ENCODE measurements at regions not wholly inside any gene's neighbourhood (a gene's known extent, or its start where the extent isn't known, plus 50 kb on each side); places are given as distances from the start of the nearest gene placed in this dataset.

GRCh38 chr2:128735296-128735960, 416.8 kb upstream of the HS6ST1 start:
- TF ChIP-seq, protein P1, sequence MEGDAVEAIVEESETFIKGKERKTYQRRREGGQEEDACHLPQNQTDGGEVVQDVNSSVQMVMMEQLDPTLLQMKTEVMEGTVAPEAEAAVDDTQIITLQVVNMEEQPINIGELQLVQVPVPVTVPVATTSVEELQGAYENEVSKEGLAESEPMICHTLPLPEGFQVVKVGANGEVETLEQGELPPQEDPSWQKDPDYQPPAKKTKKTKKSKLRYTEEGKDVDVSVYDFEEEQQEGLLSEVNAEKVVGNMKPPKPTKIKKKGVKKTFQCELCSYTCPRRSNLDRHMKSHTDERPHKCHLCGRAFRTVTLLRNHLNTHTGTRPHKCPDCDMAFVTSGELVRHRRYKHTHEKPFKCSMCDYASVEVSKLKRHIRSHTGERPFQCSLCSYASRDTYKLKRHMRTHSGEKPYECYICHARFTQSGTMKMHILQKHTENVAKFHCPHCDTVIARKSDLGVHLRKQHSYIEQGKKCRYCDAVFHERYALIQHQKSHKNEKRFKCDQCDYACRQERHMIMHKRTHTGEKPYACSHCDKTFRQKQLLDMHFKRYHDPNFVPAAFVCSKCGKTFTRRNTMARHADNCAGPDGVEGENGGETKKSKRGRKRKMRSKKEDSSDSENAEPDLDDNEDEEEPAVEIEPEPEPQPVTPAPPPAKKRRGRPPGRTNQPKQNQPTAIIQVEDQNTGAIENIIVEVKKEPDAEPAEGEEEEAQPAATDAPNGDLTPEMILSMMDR (IDR thresholded peaks at IDR 0.05; ENCODE audit: insufficient read depth, low read length), result no peak
- TF ChIP-seq POLR2AphosphoS5 (IDR thresholded peaks at IDR 0.05; ENCODE audit: low read depth), result no peak

Measured in HL-60 (cell line).